GM12878 (cell line): ENCODE measurements at regions not wholly inside any gene's neighbourhood (a gene's known extent, or its start where the extent isn't known, plus 50 kb on each side); places are given as distances from the start of the nearest gene placed in this dataset.
"Not testable (repeated sequence)": the region's sequence is repeated elsewhere in the genome, so short reads cannot be mapped to it uniquely, and the experiment has no call there.

Experiments
- ATAC-seq: fragments of 200-7000 bp; cut with Tn5 transposase; 3 replicates; pipeline ENCODE4 v1.9.1; 2020; ENCODE audit warnings: mild to moderate bottlenecking, moderate library complexity
- BruUV-seq: library from RNA; stranded (reverse); fragments of 400-500 nt; replicated peaks from 2 replicates; lab custom pipeline; 2021; lab: Mats Ljungman, UMichigan
- CTCF ChIA-PET: fragments of 300-600 bp; sonication (Branson Sonifier 250); formaldehyde crosslinking; extraction: SDS; loops from one replicate; lab custom pipeline; 2021; ENCODE audit warnings: inconsistent platforms; lab: Yijun Ruan, JAX
- POLR2A ChIA-PET: fragments of 350-600 bp; formaldehyde crosslinking; extraction: SDS; loops from one replicate; lab custom pipeline; 2021; ENCODE audit warnings: inconsistent platforms; lab: Charles Lee
- RAD21 ChIA-PET: fragments of 300-600 bp; sonication (Branson Sonifier 250); formaldehyde crosslinking; loops from one replicate; lab custom pipeline; 2023; ENCODE audit warnings: antibody characterized with exemption; ENCODE audit not compliant: unreplicated experiment; lab: Charles Lee
- SMC1A ChIA-PET: fragments of 300-600 bp; sonication (Branson Sonifier 250); formaldehyde crosslinking; loops from one replicate; lab custom pipeline; 2023; ENCODE audit not compliant: unreplicated experiment, uncharacterized antibody; lab: Charles Lee
- DNase-seq: peaks from one replicate; pipeline ENCODE4 v3.0.0-alpha.2; 2011; ENCODE audit warnings: low read depth, low spot score
- FAIRE-seq: peaks from 3 replicates; lab custom pipeline; 2011; peaks lifted over from hg19 to GRCh38; lab: Jason Lieb, UNC
- H2AFZ ChIP-seq: 2 replicates; pipeline ENCODE4 v1.6.0; 2011; ENCODE audit warnings: low read depth, low read length, control low read depth; ENCODE audit not compliant: control insufficient read depth
- H3K27ac ChIP-seq: 2 replicates; pipeline ENCODE4 v1.5.1; 2011; ENCODE audit warnings: control low read depth; ENCODE audit not compliant: control insufficient read depth, insufficient read depth
- H3K27me3 ChIP-seq, 2 experiments: replicated peaks in 1 of 2; 2 replicates each; pipeline versions ENCODE4 v1.6.0 to v1.6.1; 2011; ENCODE audit warnings: low read length in 1 of 2; ENCODE audit not compliant: control insufficient read depth in 2 of 2, insufficient read depth in 2 of 2
- H3K36me3 ChIP-seq, 2 experiments: 2 replicates each; pipeline ENCODE4 v1.5.1; 2011; ENCODE audit warnings: low read length in 1 of 2; ENCODE audit not compliant: control insufficient read depth in 2 of 2, insufficient read depth in 2 of 2
- H3K4me1 ChIP-seq: 2 replicates; pipeline ENCODE4 v1.6.1; 2011; ENCODE audit warnings: mild to moderate bottlenecking, low read length, moderate library complexity, mixed read lengths; ENCODE audit not compliant: control insufficient read depth, insufficient read depth
- H3K4me2 ChIP-seq: 2 replicates; pipeline ENCODE4 v1.6.0; 2011; ENCODE audit warnings: control low read depth; ENCODE audit not compliant: control insufficient read depth, insufficient read depth
- H3K4me3 ChIP-seq: fragments of 200-600 bp; sonication (generic); 2 replicates; pipeline ENCODE4 v1.5.1; 2016
- H3K79me2 ChIP-seq: 2 replicates; pipeline ENCODE4 v1.6.0; 2011; ENCODE audit warnings: low read length; ENCODE audit not compliant: control insufficient read depth, insufficient read depth
- H3K9ac ChIP-seq: 2 replicates; pipeline ENCODE4 v1.8.0; 2011; ENCODE audit warnings: low read length, control low read depth, mixed read lengths; ENCODE audit not compliant: control insufficient read depth, insufficient read depth
- H3K9me3 ChIP-seq: replicated peaks from 3 replicates; pipeline ENCODE4 v1.5.1; 2011; ENCODE audit warnings: mild to moderate bottlenecking, low read length; ENCODE audit not compliant: control insufficient read depth, insufficient read depth
- H4K20me1 ChIP-seq: 2 replicates; pipeline ENCODE4 v1.6.0; 2011; ENCODE audit not compliant: control insufficient read depth, insufficient read depth
- WGBS: methylation state at CpG from one replicate; pipeline ENCODE4 v1.1.6; 2016; ENCODE audit warnings: low lambda C conversion rate; ENCODE audit not compliant: insufficient replicate concordance, insufficient coverage; ENCODE audit errors: missing lambda C conversion rate; 5-methylcytosine and 5-hydroxymethylcytosine counted together
- in situ Hi-C: fragments of 300-500 bp; cut with MboI; formaldehyde crosslinking; loops from 9 replicates; pipeline ENCODE4 v1.14.3; 2018; ENCODE audit warnings: mixed read lengths
- intact Hi-C: fragments of 100-400 bp; cut with micrococcal nuclease; formaldehyde crosslinking; loops from one replicate; pipeline ENCODE4 v1.14.2; 2022; ENCODE audit not compliant: unreplicated experiment

- POLR2A ChIA-PET, H3K4me1 ChIP-seq, BruUV-seq, H3K27me3 ChIP-seq, H3K79me2 ChIP-seq, in situ Hi-C loops, H3K4me3 ChIP-seq, CTCF ChIA-PET, SMC1A ChIA-PET, H3K36me3 ChIP-seq, H3K9me3 ChIP-seq, ATAC-seq, FAIRE-seq, RAD21 ChIA-PET, intact Hi-C loops, H4K20me1 ChIP-seq, H3K27ac ChIP-seq, H3K4me2 ChIP-seq, DNase-seq, H3K9ac ChIP-seq, H2AFZ ChIP-seq: not testable (repeated sequence)
- WGBS, result 75% methylated on average over 3 of the region's 7 CpGs
Observed at GRCh38 chr14:105718787-105719186, 192.4 kb downstream of the TMEM121 start.

- RAD21 ChIA-PET, DNase-seq, H3K79me2 ChIP-seq, H3K4me3 ChIP-seq, FAIRE-seq, H3K4me2 ChIP-seq, CTCF ChIA-PET, H3K27ac ChIP-seq, intact Hi-C loops, H3K27me3 ChIP-seq, H3K9ac ChIP-seq, in situ Hi-C loops, H4K20me1 ChIP-seq, ATAC-seq, H3K36me3 ChIP-seq, H3K9me3 ChIP-seq, SMC1A ChIA-PET, H2AFZ ChIP-seq, BruUV-seq, H3K4me1 ChIP-seq, POLR2A ChIA-PET: not testable (repeated sequence)
- 100% methylated on average over 1 of the region's 12 CpGs for WGBS
Observed at GRCh38 chr14:105720106-105720505, 193.7 kb downstream of the TMEM121 start.

DNA sequence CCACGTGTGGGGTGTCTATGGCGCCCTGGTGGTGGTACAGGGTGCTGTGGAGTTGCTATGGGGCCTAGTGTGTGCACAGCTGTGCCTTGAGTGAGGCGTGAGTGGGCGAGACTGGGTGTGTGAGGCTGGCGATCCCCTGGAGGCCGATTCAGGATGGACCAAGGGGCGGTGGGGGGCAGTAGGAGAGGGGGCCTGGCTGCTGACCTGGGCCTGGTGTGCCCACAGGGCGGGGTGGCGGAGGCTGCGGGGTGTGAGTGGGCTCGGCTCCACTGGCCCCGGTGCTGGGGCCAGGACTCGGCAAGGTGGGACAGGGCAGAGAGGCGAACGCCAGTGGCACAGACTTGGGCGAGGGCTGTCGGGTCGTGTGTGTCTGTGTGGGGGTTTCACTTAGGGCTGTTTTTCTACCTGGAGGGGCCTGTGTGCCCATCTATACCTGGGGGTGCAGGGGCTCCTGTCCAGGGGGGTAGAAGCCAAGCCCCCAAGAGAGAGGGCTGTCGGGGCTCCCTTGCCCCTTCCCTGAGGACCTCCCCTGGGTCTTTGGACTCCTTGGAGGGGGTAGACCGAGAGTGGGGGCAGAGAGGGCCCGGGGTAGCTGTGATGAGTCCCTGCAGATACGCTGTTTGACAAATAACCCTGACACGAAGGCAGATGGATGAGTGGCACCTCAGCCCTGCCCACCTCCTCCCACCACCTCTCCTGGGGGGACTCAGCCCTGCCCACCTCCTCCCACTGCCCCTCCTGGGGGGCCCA is 194.6 kb downstream of the TMEM121 start:
- H3K79me2 ChIP-seq, POLR2A ChIA-PET, intact Hi-C loops, RAD21 ChIA-PET, H3K4me1 ChIP-seq, DNase-seq, BruUV-seq, in situ Hi-C loops, CTCF ChIA-PET, H4K20me1 ChIP-seq, H3K4me3 ChIP-seq, H3K27me3 ChIP-seq, H3K27ac ChIP-seq, H3K4me2 ChIP-seq, FAIRE-seq, H3K9me3 ChIP-seq, H2AFZ ChIP-seq, H3K9ac ChIP-seq, ATAC-seq, H3K36me3 ChIP-seq, SMC1A ChIA-PET: not testable (repeated sequence)
- 47% methylated on average over 6 of the region's 23 CpGs for WGBS

- H3K9me3 ChIP-seq, H2AFZ ChIP-seq, H3K79me2 ChIP-seq, H3K36me3 ChIP-seq, FAIRE-seq, in situ Hi-C loops, H3K27ac ChIP-seq, BruUV-seq, SMC1A ChIA-PET, intact Hi-C loops, ATAC-seq, H4K20me1 ChIP-seq, CTCF ChIA-PET, DNase-seq, H3K9ac ChIP-seq, RAD21 ChIA-PET, H3K4me3 ChIP-seq, H3K27me3 ChIP-seq, H3K4me2 ChIP-seq, H3K4me1 ChIP-seq, POLR2A ChIA-PET: not testable (repeated sequence)
- 25% methylated on average over 4 of the region's 17 CpGs for WGBS
Observed at GRCh38 chr14:105721602-105721970, 195.2 kb downstream of the TMEM121 start.
